ENCODE measurements at regions not wholly inside any gene's neighbourhood (a gene's known extent, or its start where the extent isn't known, plus 50 kb on each side); places are given as distances from the start of the nearest gene placed in this dataset.
"Not testable (repeated sequence)": the region's sequence is repeated elsewhere in the genome, so short reads cannot be mapped to it uniquely, and the experiment has no call there.

DNA sequence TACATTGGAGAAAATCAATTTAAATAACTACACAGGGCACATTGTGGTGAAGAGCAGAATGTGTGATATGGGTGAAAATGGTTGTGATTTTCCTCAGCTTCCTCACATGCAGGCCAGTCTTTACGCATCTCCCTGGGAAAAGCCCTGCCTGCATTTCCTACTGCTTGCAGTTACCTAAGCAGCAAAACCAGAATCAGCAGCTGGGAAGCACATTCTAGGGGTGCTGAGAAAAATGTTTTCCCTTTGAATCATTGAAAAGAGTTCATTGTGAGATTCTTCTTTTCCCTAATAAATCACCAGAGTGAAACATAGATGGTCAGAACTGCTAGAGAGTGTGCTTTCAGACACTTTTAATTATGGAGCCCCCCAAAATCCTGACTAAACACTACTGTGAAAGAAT, 656.0 kb downstream of the TDRD15 start:
- TF ChIP-seq, protein P1, sequence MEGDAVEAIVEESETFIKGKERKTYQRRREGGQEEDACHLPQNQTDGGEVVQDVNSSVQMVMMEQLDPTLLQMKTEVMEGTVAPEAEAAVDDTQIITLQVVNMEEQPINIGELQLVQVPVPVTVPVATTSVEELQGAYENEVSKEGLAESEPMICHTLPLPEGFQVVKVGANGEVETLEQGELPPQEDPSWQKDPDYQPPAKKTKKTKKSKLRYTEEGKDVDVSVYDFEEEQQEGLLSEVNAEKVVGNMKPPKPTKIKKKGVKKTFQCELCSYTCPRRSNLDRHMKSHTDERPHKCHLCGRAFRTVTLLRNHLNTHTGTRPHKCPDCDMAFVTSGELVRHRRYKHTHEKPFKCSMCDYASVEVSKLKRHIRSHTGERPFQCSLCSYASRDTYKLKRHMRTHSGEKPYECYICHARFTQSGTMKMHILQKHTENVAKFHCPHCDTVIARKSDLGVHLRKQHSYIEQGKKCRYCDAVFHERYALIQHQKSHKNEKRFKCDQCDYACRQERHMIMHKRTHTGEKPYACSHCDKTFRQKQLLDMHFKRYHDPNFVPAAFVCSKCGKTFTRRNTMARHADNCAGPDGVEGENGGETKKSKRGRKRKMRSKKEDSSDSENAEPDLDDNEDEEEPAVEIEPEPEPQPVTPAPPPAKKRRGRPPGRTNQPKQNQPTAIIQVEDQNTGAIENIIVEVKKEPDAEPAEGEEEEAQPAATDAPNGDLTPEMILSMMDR (IDR thresholded peaks at IDR 0.05), result no peak
- no peak for DNase-seq
- Histone ChIP-seq H3K27me3 (no peaks in the 10 kb centered on the region), H3K4me3 (no peak overlapping the region), H3K9me3 (no peaks in the 10 kb centered on the region), H3K4me1 (peaks cover 0 to 1% (median 0%) of the 10 kb centered on the region in 4 donors), H3K27ac (no peak overlapping the region), H3K36me3 (no peaks in the 10 kb centered on the region)
- intact Hi-C loops (cut with DNase I; ENCODE audit: low total_unique reads), result no loop called here

DNA sequence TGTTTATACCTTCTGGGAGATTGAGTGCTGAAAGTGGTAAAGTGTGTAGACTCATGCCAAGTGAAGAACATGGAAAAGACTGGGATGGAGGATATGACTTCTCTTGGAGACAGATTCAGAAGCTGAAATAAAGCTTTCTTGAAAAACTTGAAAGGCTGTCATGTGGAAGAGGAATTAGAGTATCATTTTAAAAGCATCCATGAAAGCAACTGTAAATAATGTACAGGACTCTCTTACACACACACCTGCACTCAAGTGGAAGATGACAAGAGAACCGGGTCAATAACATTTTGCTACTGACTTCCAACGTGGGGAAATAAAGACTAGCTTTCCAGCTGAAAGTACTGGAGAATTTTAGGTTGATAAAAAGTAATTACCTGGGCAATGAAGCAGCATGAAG, 658.2 kb downstream of the TDRD15 start:
- TF ChIP-seq, protein P1 (IDR thresholded peaks at IDR 0.05), result no peak
- intact Hi-C loops (cut with DNase I; ENCODE audit: low total_unique reads), result no loop called here
- Histone ChIP-seq H3K27ac (no peak overlapping the region), H3K4me3 (no peak overlapping the region), H3K9me3 (no peaks in the 10 kb centered on the region), H3K27me3 (no peaks in the 10 kb centered on the region), H3K36me3 (no peaks in the 10 kb centered on the region), H3K4me1 (no peaks in the 10 kb centered on the region)
- no peak for DNase-seq

DNA sequence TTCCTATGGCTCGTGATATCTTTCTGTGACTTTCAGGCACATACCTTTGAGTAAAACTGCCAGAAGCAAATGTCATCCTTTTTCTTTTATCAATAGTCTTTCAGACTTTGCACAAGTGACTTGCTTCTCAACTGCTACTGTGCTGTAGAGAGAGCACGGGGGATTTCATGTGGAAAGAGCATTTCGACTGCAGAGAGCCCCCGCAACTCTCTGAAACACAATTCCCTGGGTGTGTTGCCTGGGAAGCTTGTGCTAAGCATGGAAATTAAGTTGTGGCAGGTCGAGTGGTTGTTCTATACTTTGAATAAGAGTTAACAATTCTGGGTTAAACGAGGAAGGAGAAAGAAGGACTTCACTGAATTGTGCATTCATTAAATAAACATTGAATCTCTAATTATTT, 659.1 kb downstream of the TDRD15 start:
- H3K36me3 ChIP-seq, result no peaks in the 10 kb centered on the region
- no peaks in the 10 kb centered on the region for H3K4me1 ChIP-seq
- TF ChIP-seq, protein P1 (IDR thresholded peaks at IDR 0.05), result no peak
- intact Hi-C loops (cut with DNase I; ENCODE audit: low total_unique reads), result no loop called here
- H3K9me3 ChIP-seq, result no peaks in the 10 kb centered on the region
- H3K27me3 ChIP-seq, result no peaks in the 10 kb centered on the region
- DNase-seq, result no peak
- H3K27ac ChIP-seq, result no peak overlapping the region
- H3K4me3 ChIP-seq, result no peak overlapping the region

DNA sequence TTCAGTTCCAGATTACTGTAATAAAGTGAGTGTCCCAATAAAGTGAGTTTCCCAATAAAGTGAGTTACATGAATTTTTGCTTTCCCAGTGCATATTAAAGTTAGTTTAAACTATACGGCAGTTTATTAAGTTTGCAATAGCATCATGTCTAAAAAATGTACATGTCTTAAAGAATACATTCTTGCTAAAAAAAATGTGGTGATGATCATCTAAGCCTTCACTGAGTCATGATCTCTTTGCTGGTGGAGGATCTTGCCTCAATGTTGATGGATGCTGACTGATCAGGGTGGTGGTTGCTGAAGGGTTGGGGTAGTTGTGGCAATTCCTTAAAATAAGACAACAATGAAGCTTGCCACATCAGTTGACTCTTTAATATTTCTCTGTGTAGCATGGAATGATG, 664.2 kb downstream of the TDRD15 start:
- Histone ChIP-seq H3K4me1 (peaks cover 0 to 1% (median 0%) of the 10 kb centered on the region in 4 donors), H3K36me3 (no peaks in the 10 kb centered on the region), H3K27me3 (no peaks in the 10 kb centered on the region), H3K4me3 (no peak overlapping the region), H3K27ac (no peak overlapping the region), H3K9me3 (no peaks in the 10 kb centered on the region)
- intact Hi-C loops (cut with DNase I; ENCODE audit: low total_unique reads), result no loop called here
- no peak for DNase-seq
- TF ChIP-seq, protein P1 (IDR thresholded peaks at IDR 0.05), result no peak

DNA sequence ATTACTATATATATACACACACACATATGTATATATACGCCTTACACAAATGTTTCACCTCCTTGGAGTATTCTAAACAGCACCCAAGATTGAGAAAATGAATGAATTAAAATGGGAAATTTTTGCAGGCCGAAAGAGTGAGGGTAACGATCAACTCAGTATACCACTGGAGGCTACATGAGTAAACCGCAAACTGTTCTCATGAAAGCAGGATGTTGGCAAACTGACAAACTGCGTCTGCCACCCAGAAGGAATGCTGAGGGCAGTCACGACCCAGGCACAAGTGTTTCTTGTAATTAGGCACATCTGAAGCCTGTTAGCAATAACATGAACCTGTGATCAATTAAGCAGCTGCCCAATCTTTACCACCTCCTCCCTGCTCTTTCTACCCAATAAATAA, 666.5 kb downstream of the TDRD15 start:
- DNase-seq; H3K27ac ChIP-seq; H3K9me3 ChIP-seq; H3K4me3 ChIP-seq; H3K27me3 ChIP-seq; H3K36me3 ChIP-seq; intact Hi-C loops (cut with DNase I; ENCODE audit: low total_unique reads): not testable (repeated sequence)
- peaks cover 0 to 15% (median 4%) of the 10 kb centered on the region in 4 donors for H3K4me1 ChIP-seq

DNA sequence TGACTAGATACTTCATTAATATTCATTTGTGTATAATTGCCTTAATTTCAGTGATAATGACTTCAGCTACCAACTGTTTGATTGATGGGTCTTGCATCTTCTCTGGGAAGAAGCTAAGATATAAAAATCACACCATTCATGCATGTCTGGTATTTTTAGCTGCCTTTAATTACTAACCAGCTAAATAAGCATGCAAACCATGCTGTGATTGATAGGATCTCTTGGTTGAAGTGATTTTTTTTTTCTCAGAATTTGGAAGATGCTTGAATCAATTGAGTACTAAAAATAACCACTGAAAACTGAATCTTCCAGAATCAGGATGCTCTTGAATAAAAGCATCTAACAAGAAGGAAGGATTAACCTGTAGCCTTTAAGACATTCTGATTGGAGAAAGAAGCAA, 668.8 kb downstream of the TDRD15 start:
- TF ChIP-seq, protein P1 (IDR thresholded peaks at IDR 0.05), result no peak
- H3K4me3 ChIP-seq, result no peak overlapping the region
- H3K4me1 ChIP-seq, result peaks cover 0 to 15% (median 4%) of the 10 kb centered on the region in 4 donors
- H3K9me3 ChIP-seq, result no peaks in the 10 kb centered on the region
- no peak overlapping the region for H3K27ac ChIP-seq
- H3K27me3 ChIP-seq, result no peaks in the 10 kb centered on the region
- H3K36me3 ChIP-seq, result no peaks in the 10 kb centered on the region
- intact Hi-C loops (cut with DNase I; ENCODE audit: low total_unique reads), result no loop called here
- DNase-seq, result no peak
